ENCODE measurements at regions not wholly inside any gene's neighbourhood (a gene's known extent, or its start where the extent isn't known, plus 50 kb on each side); places are given as distances from the start of the nearest gene placed in this dataset.

DNA sequence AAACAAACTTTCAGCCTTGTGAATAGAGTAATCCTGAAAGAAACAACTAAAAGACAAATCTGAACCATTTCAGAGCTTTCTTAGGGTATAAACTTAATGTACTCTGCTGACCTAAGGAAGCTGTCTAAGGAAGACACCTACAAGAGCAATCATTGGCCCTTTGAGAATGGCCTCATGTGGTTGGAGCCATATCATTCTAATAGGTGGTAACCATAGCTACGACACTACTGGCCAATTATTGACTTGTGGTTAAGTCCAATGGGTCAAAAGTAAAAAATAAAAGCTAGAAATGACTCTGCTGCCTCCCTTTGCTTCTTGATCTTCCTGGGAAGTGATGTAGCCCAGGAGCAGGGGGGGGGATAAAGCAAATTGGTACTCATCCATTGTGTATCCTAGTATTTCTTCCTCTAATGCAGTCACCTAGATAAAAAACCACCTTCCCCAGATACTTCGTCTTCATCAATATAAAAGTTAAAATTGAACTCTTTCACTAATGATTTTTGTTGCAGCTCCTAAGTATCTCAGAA lies 547.0 kb downstream of the ARAP2 start:
- no peaks in the 10 kb centered on the region for H3K27me3 ChIP-seq
- no peak overlapping the region for H3K9ac ChIP-seq
- Mint-ChIP-seq H3K27me3 (ENCODE audit: insufficient read depth, low read depth) (no peaks in the 10 kb centered on the region), H3K36me3 (no peaks in the 10 kb centered on the region), H3K4me1 (no peaks in the 10 kb centered on the region), H3K4me3 (no peak overlapping the region), H3K27ac (no peak overlapping the region), H3K9me3 (no peaks in the 10 kb centered on the region)
- H3K4me2 ChIP-seq: no peak overlapping the region
- no peaks in the 10 kb centered on the region for H4K20me1 ChIP-seq (ENCODE audit: low read depth)
- H3K79me2 ChIP-seq (ENCODE audit: low read depth): no peaks in the 10 kb centered on the region
- no peak overlapping the region for H3K4me3 ChIP-seq
- H3F3A ChIP-seq (ENCODE audit: low read depth): no peaks in the 10 kb centered on the region
- no peak overlapping the region for H2AFZ ChIP-seq (replicated peaks)
- H3K27ac ChIP-seq: no peak overlapping the region
- no peaks in the 10 kb centered on the region for H3K36me3 ChIP-seq
- H3K9me3 ChIP-seq (ENCODE audit: low read depth): no peaks in the 10 kb centered on the region
- H3K4me1 ChIP-seq: no peaks in the 10 kb centered on the region
- TF ChIP-seq EZH2phosphoT487 (IDR thresholded peaks at IDR 0.05) (no peak), EZH2 (IDR thresholded peaks at IDR 0.05) (no peak), CTCF (IDR thresholded peaks at IDR 0.05) (no peak)
- DNase-seq (ENCODE audit: low spot score): no peak

- H3K27me3 Mint-ChIP-seq (ENCODE audit: insufficient read depth, low read depth): no peaks in the 10 kb centered on the region
- no peaks in the 10 kb centered on the region for H3K36me3 Mint-ChIP-seq
- TF ChIP-seq CTCF (IDR thresholded peaks at IDR 0.05) (no peak), EZH2phosphoT487 (IDR thresholded peaks at IDR 0.05) (no peak), EZH2 (IDR thresholded peaks at IDR 0.05) (no peak)
These were observed 543.7 kb downstream of the ARAP2 start for GRCh38 chr4:35700663-35701062.

GRCh38 chr4:35709080-35709479 lies 535.2 kb downstream of the ARAP2 start:
- H3F3A ChIP-seq (ENCODE audit: low read depth): no peaks in the 10 kb centered on the region
- H3K36me3 Mint-ChIP-seq: no peaks in the 10 kb centered on the region
- H3K27ac Mint-ChIP-seq: no peak overlapping the region
- peaks cover 24% of the 10 kb centered on the region for H3K9me3 Mint-ChIP-seq
- H3K4me3 ChIP-seq: no peak overlapping the region
- no peak overlapping the region for H3K4me2 ChIP-seq
- H3K4me3 Mint-ChIP-seq: no peak overlapping the region
- no peaks in the 10 kb centered on the region for H3K27me3 ChIP-seq
- H3K9me3 ChIP-seq (ENCODE audit: low read depth): peaks cover 5% of the 10 kb centered on the region
- H2AFZ ChIP-seq (replicated peaks): no peak overlapping the region
- H3K9ac ChIP-seq: no peak overlapping the region
- H3K27ac ChIP-seq: no peak overlapping the region
- H3K79me2 ChIP-seq (ENCODE audit: low read depth): no peaks in the 10 kb centered on the region
- no peak for DNase-seq (ENCODE audit: low spot score)
- H3K4me1 ChIP-seq: no peaks in the 10 kb centered on the region
- no peaks in the 10 kb centered on the region for H3K4me1 Mint-ChIP-seq
- no peak for TF ChIP-seq EZH2 (IDR thresholded peaks at IDR 0.05)
- TF ChIP-seq EZH2phosphoT487 (IDR thresholded peaks at IDR 0.05): no peak
- no peak for TF ChIP-seq CTCF (IDR thresholded peaks at IDR 0.05)
- H4K20me1 ChIP-seq (ENCODE audit: low read depth): no peaks in the 10 kb centered on the region
- H3K27me3 Mint-ChIP-seq (ENCODE audit: insufficient read depth, low read depth): no peaks in the 10 kb centered on the region
- H3K36me3 ChIP-seq: no peaks in the 10 kb centered on the region

More at GRCh38 chr4:35700663-35701062, 543.7 kb downstream of the ARAP2 start:
- Mint-ChIP-seq H3K27ac (no peak overlapping the region), H3K9me3 (no peaks in the 10 kb centered on the region), H3K4me3 (no peak overlapping the region), H3K4me1 (no peaks in the 10 kb centered on the region)
- H2AFZ ChIP-seq (replicated peaks): no peak overlapping the region
- H3K9me3 ChIP-seq (ENCODE audit: low read depth): no peaks in the 10 kb centered on the region
- H3K79me2 ChIP-seq (ENCODE audit: low read depth): no peaks in the 10 kb centered on the region
- no peak overlapping the region for H3K4me2 ChIP-seq
- H3K27me3 ChIP-seq: no peaks in the 10 kb centered on the region
- no peaks in the 10 kb centered on the region for H4K20me1 ChIP-seq (ENCODE audit: low read depth)
- H3K9ac ChIP-seq: no peak overlapping the region
- H3K27ac ChIP-seq: no peak overlapping the region
- no peak overlapping the region for H3K4me3 ChIP-seq
- no peaks in the 10 kb centered on the region for H3F3A ChIP-seq (ENCODE audit: low read depth)
- DNase-seq (ENCODE audit: low spot score): no peak
- no peaks in the 10 kb centered on the region for H3K36me3 ChIP-seq
- H3K4me1 ChIP-seq: no peaks in the 10 kb centered on the region

Measured in neural progenitor cell (in vitro differentiated cells).